ENCODE measurements at regions not wholly inside any gene's neighbourhood (a gene's known extent, or its start where the extent isn't known, plus 50 kb on each side); places are given as distances from the start of the nearest gene placed in this dataset.

- no peak for TF ChIP-seq CTCF (IDR thresholded peaks at IDR 0.05)
- TF ChIP-seq POLR2A (IDR thresholded peaks at IDR 0.05): no peak
Measured at GRCh38 chr10:111486346-111486745, 409.5 kb downstream of the ADRA2A start.
